ENCODE measurements at regions not wholly inside any gene's neighbourhood (a gene's known extent, or its start where the extent isn't known, plus 50 kb on each side); places are given as distances from the start of the nearest gene placed in this dataset.

DNA sequence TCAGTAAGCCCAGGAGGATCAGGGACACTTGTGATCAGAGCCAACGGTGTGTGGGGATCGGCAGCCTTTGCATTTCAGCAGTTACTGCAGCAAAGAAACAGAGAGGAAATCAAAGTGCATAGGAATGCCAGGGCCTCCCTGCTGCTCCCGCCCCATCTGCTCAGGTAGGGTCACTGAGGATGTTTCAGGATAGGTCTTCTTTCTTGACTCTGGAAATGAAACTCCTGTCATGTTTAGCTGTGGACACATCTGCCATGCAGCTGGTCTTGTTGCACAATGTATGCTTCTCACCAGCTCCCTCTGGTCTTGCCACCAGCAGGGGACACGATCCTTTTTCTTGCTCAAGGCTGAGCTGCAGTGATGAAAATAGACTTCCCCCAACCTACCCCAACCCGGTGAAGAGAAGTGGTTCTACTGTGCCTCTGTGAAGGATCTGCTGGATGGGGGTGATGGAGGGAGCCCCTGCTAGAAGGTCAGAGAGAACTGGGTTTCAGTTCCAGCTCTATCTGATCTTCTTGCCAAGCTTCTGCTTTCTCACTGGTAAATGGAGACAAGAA is 185.2 kb upstream of the KLF4 start:
- Histone ChIP-seq H3K9ac (ENCODE audit: low read length) (no peak overlapping the region), H3K9me2 (ENCODE audit: low read depth, low read length) (no peaks in the 10 kb centered on the region), H3K27ac (ENCODE audit: low read depth, low read length, poor library complexity, severe bottlenecking) (no peak overlapping the region), H4K20me1 (ENCODE audit: insufficient read depth, low read length) (no peaks in the 10 kb centered on the region), H3K79me2 (ENCODE audit: insufficient read depth, low read length) (no peaks in the 10 kb centered on the region), H3K9me3 (ENCODE audit: low read length) (no peaks in the 10 kb centered on the region), H3K4me2 (ENCODE audit: low read length) (no peak overlapping the region), H3K36me3 (ENCODE audit: insufficient read depth, low read length) (no peaks in the 10 kb centered on the region), H2AFZ (ENCODE audit: low read length) (no peak overlapping the region), H3K27me3 (ENCODE audit: insufficient read depth, low read length) (no peaks in the 10 kb centered on the region), H3K4me1 (ENCODE audit: insufficient read depth, low read length, severe bottlenecking) (no peaks in the 10 kb centered on the region), H3K4me3 (ENCODE audit: low read depth, low read length, poor library complexity, severe bottlenecking) (no peak overlapping the region), H3F3A (ENCODE audit: insufficient read depth, low read length) (no peaks in the 10 kb centered on the region)
- TF ChIP-seq EZH2 (IDR thresholded peaks at IDR 0.05; ENCODE audit: borderline replicate concordance, low read length) = no peak

DNA sequence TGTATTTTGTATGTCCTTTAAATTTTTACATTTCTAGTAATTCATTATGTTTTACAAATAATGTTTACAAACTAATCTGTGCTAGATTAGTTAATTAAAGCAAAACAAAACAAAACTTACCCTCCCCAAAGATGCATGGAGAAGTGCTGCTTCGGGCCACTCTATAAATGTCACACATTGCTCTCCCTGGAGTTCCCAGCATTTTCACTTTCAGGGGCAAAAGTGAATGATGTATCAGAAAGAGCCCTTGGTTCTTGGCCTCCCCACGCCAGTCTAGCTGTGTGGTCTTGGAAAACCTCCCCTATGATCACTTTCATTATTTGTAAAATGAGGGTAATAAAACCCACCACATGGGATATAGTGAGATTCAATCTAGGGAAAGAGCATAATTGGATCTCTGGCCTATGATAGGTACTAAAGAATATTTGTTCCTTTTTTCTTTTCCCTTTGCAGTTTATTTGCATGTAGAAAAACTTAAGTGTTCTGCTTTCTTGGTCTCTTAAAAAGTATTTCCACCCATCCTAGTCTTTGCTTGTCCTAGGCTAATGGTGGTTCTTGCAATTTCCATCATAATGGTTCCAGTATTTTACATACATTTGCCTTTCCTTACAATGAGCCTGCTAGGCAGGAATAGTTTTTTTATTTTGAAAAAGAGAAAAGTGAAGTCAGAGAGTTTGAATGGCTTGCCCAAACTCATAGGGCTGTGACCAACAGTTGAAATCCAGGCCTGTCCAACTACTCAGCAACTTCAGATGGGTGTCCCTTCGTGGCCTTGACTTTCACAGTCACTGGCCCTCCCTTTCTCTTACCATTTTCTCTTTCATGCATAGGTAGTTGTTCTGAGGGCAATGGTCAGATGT is 184.5 kb upstream of the KLF4 start:
- Histone ChIP-seq H3F3A (ENCODE audit: insufficient read depth, low read length) (no peaks in the 10 kb centered on the region), H3K4me3 (ENCODE audit: low read depth, low read length, poor library complexity, severe bottlenecking) (no peak overlapping the region), H3K27me3 (ENCODE audit: insufficient read depth, low read length) (no peaks in the 10 kb centered on the region), H3K79me2 (ENCODE audit: insufficient read depth, low read length) (no peaks in the 10 kb centered on the region), H3K4me2 (ENCODE audit: low read length) (no peak overlapping the region), H3K4me1 (ENCODE audit: insufficient read depth, low read length, severe bottlenecking) (no peaks in the 10 kb centered on the region), H3K27ac (ENCODE audit: low read depth, low read length, poor library complexity, severe bottlenecking) (no peak overlapping the region), H2AFZ (ENCODE audit: low read length) (no peak overlapping the region), H4K20me1 (ENCODE audit: insufficient read depth, low read length) (no peaks in the 10 kb centered on the region), H3K36me3 (ENCODE audit: insufficient read depth, low read length) (no peaks in the 10 kb centered on the region), H3K9me3 (ENCODE audit: low read length) (no peaks in the 10 kb centered on the region), H3K9ac (ENCODE audit: low read length) (no peak overlapping the region), H3K9me2 (ENCODE audit: low read depth, low read length) (no peaks in the 10 kb centered on the region)
- TF ChIP-seq EZH2 (IDR thresholded peaks at IDR 0.05; ENCODE audit: borderline replicate concordance, low read length) = no peak
- TF ChIP-seq CTCF (IDR thresholded peaks at IDR 0.05; ENCODE audit: low read length) = no peak

- H3K27ac ChIP-seq (ENCODE audit: low read depth, low read length, poor library complexity, severe bottlenecking) = no peak overlapping the region
- H3K4me1 ChIP-seq (ENCODE audit: insufficient read depth, low read length, severe bottlenecking) = no peaks in the 10 kb centered on the region
- H3K36me3 ChIP-seq (ENCODE audit: insufficient read depth, low read length) = no peaks in the 10 kb centered on the region
- no peaks in the 10 kb centered on the region for H3K9me3 ChIP-seq (ENCODE audit: low read length)
- no peak overlapping the region for H2AFZ ChIP-seq (ENCODE audit: low read length)
- H3K9ac ChIP-seq (ENCODE audit: low read length) = no peak overlapping the region
- no peaks in the 10 kb centered on the region for H3K9me2 ChIP-seq (ENCODE audit: low read depth, low read length)
- no peak overlapping the region for H3K4me3 ChIP-seq (ENCODE audit: low read depth, low read length, poor library complexity, severe bottlenecking)
- H4K20me1 ChIP-seq (ENCODE audit: insufficient read depth, low read length) = no peaks in the 10 kb centered on the region
- H3K4me2 ChIP-seq (ENCODE audit: low read length) = no peak overlapping the region
- no peaks in the 10 kb centered on the region for H3F3A ChIP-seq (ENCODE audit: insufficient read depth, low read length)
- no peaks in the 10 kb centered on the region for H3K27me3 ChIP-seq (ENCODE audit: insufficient read depth, low read length)
- no peak for TF ChIP-seq CTCF (IDR thresholded peaks at IDR 0.05; ENCODE audit: low read length)
- TF ChIP-seq EZH2 (IDR thresholded peaks at IDR 0.05; ENCODE audit: borderline replicate concordance, low read length) = no peak
- no peaks in the 10 kb centered on the region for H3K79me2 ChIP-seq (ENCODE audit: insufficient read depth, low read length)
Measured at GRCh38 chr9:107671588-107671987, 182.0 kb upstream of the KLF4 start.

All from OCI-LY1 (cell line).